Naive thymus-derived CD4-positive, alpha-beta T cell (primary cell): ENCODE measurements at regions not wholly inside any gene's neighbourhood (a gene's known extent, or its start where the extent isn't known, plus 50 kb on each side); places are given as distances from the start of the nearest gene placed in this dataset.

Source experiments
- ATAC-seq: fragments of 150-1000 bp; cut with Tn5 transposase; 2 replicates; pipeline ENCODE4 v1.10.0; 2021; ENCODE audit warnings: mild to moderate bottlenecking, moderate library complexity
- CTCF ChIA-PET: fragments of 350-600 bp; sonication (Branson Sonifier 250); formaldehyde crosslinking; loops from one replicate; lab custom pipeline; 2021; ENCODE audit warnings: antibody characterized with exemption; lab: Charles Lee
- POLR2A ChIA-PET: fragments of 350-600 bp; sonication (Branson Sonifier 250); formaldehyde crosslinking; loops from one replicate; lab custom pipeline; 2021; ENCODE audit warnings: antibody characterized with exemption, inconsistent platforms; lab: Charles Lee
- DNase-seq, 9 donors: peaks; one replicate each; pipeline versions ENCODE4 v3.0.0 to v3.0.0-alpha.2; 2020 to 2022; ENCODE audit warnings: mixed read lengths in 1 of 9
- H3K27ac ChIP-seq: one replicate; pipeline ENCODE4 v1.7.0; 2013; ENCODE audit warnings: mild to moderate bottlenecking, low read depth, low read length, moderate library complexity
- H3K27me3 ChIP-seq, 2 donors: one replicate each; pipeline ENCODE4 v1.7.0; 2013; ENCODE audit warnings: low read length in 2 of 2, mild to moderate bottlenecking in 2 of 2, moderate library complexity in 2 of 2; ENCODE audit not compliant: control insufficient read depth in 2 of 2, insufficient read depth in 2 of 2
- H3K36me3 ChIP-seq, 3 experiments: 1 replicate in 2 of 3; 2 replicates in 1 of 3; pipeline ENCODE4 v1.7.0; 2013; ENCODE audit warnings: low read length in 3 of 3, mild to moderate bottlenecking in 3 of 3, moderate library complexity in 1 of 3; ENCODE audit not compliant: insufficient read depth in 3 of 3, control insufficient read depth in 2 of 3
- H3K4me1 ChIP-seq, 2 donors: one replicate each; pipeline ENCODE4 v1.7.0; 2013; ENCODE audit warnings: low read length in 2 of 2, mild to moderate bottlenecking in 2 of 2, moderate library complexity in 1 of 2; ENCODE audit not compliant: control insufficient read depth in 2 of 2, insufficient read depth in 2 of 2
- H3K4me3 ChIP-seq: 2 replicates; pipeline ENCODE4 v1.7.0; 2013; ENCODE audit warnings: mild to moderate bottlenecking, low read length
- H3K9me3 ChIP-seq, 3 experiments: 1 replicate in 2 of 3; 2 replicates in 1 of 3; pipeline ENCODE4 v1.7.0; 2013; ENCODE audit warnings: low read length in 3 of 3; ENCODE audit not compliant: control insufficient read depth in 2 of 3
- H3K27ac Mint-ChIP-seq, 9 donors: one replicate each; pipeline ENCODE4 v1.8.0; 2020 to 2022; ENCODE audit warnings: mixed read lengths in 9 of 9, mild to moderate bottlenecking in 8 of 9, moderate library complexity in 5 of 9, inconsistent platforms in 2 of 9
- H3K27me3 Mint-ChIP-seq, 5 donors: one replicate each; pipeline ENCODE4 v1.8.0; 2021 to 2022; ENCODE audit warnings: mixed read lengths in 5 of 5, mild to moderate bottlenecking in 1 of 5
- H3K36me3 Mint-ChIP-seq, 5 donors: one replicate each; pipeline ENCODE4 v1.8.0; 2020 to 2022; ENCODE audit warnings: mixed read lengths in 5 of 5, mild to moderate bottlenecking in 3 of 5, inconsistent platforms in 1 of 5
- H3K4me1 Mint-ChIP-seq, 7 donors: one replicate each; pipeline ENCODE4 v1.8.0; 2020 to 2022; ENCODE audit warnings: mixed read lengths in 7 of 7, mild to moderate bottlenecking in 3 of 7, inconsistent platforms in 1 of 7
- H3K4me3 Mint-ChIP-seq, 10 donors: one replicate each; pipeline ENCODE4 v1.8.0; 2020 to 2022; ENCODE audit warnings: mild to moderate bottlenecking in 10 of 10, mixed read lengths in 10 of 10, moderate library complexity in 6 of 10, inconsistent platforms in 2 of 10
- H3K9me3 Mint-ChIP-seq, 11 donors: one replicate each; pipeline ENCODE4 v1.8.0; 2020 to 2022; ENCODE audit warnings: mixed read lengths in 11 of 11, mild to moderate bottlenecking in 4 of 11, inconsistent platforms in 1 of 11, moderate library complexity in 1 of 11
- intact Hi-C, 2 donors: fragments of 100-400 bp; cut with micrococcal nuclease; formaldehyde crosslinking; loops; one replicate each; pipeline ENCODE4 v1.15.1; 2023

- no peak overlapping the region for H3K4me3 Mint-ChIP-seq
- peaks cover 0 to 7% (median 0%) of the 10 kb centered on the region in 11 donors for H3K9me3 Mint-ChIP-seq
- DNase-seq (no peak), ATAC-seq (no peak)
- H3K36me3 ChIP-seq: no peaks in the 10 kb centered on the region
- no peaks in the 10 kb centered on the region for H3K36me3 Mint-ChIP-seq
- no peaks in the 10 kb centered on the region for H3K4me1 Mint-ChIP-seq
- H3K27me3 ChIP-seq: no peaks in the 10 kb centered on the region
- ChIA-PET POLR2A (no interaction called here), CTCF (no interaction called here)
- H3K27ac Mint-ChIP-seq: no peak overlapping the region
- H3K9me3 ChIP-seq: no peaks in the 10 kb centered on the region
- intact Hi-C loops: no loop called here
- peaks cover 0 to 19% (median 15%) of the 10 kb centered on the region in 5 donors for H3K27me3 Mint-ChIP-seq
- H3K27ac ChIP-seq: no peak overlapping the region
- no peaks in the 10 kb centered on the region for H3K4me1 ChIP-seq
- no peak overlapping the region for H3K4me3 ChIP-seq
Observed at GRCh38 chr12:58248599-58248998, 307.2 kb downstream of the ATP23 start.

DNA sequence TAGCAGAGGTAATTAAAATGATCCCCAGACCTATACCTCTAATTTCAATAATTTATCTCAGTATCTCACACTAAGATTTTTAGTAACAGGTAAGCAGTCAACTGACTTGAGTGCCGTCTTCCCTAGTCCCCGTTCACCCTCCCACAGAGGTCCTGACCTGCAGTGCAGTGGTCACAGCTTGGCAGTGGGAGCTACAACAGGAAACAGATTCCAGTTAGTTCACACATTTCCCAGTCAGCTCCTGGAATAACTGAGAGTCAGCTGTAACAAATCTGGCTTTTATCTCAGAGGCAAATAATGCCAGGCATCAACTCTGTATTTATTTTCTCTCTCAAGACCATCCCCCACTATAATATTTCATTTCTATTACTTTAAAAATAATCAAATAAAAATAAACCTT is 308.2 kb downstream of the ATP23 start:
- H3K4me3 Mint-ChIP-seq: no peak overlapping the region
- H3K4me1 ChIP-seq: no peaks in the 10 kb centered on the region
- ATAC-seq: no peak

DNA sequence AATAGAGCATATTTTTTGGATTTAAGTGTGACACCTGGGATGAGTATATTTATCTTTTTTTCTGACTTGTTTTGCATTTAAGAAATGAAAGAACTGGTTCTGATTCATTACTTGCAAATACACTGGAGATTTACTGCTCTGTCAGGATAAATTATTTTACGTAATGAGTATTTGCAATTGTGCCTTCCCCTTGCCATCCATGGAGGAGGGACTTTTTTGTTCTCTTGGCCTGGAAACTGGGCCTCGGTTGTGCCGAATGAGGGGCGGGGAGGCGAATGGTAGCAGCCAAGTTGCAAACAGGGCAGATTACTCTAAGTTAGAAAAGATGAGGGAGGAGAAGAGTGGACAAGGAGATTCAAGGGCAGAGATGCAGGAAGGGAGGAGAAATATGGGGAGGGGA is 308.7 kb downstream of the ATP23 start:
- Mint-ChIP-seq H3K9me3 (peaks cover 0 to 7% (median 0%) of the 10 kb centered on the region in 11 donors), H3K36me3 (no peaks in the 10 kb centered on the region), H3K27ac (no peak overlapping the region), H3K4me1 (no peaks in the 10 kb centered on the region), H3K27me3 (peaks cover 0 to 19% (median 15%) of the 10 kb centered on the region in 5 donors), H3K4me3 (no peak overlapping the region)
- DNase-seq (no peak), ATAC-seq (no peak)
- ChIA-PET POLR2A (interaction anchor here (0.7 kb wide), 1 partner anchor 31 kb away, joined by 3 read pairs; no protein-coding TSS in a partner anchor), CTCF (no interaction called here)
- no peaks in the 10 kb centered on the region for H3K4me1 ChIP-seq
- no peaks in the 10 kb centered on the region for H3K36me3 ChIP-seq
- H3K27ac ChIP-seq: no peak overlapping the region
- no peak overlapping the region for H3K4me3 ChIP-seq
- no peaks in the 10 kb centered on the region for H3K27me3 ChIP-seq
- intact Hi-C loops: no loop called here
- no peaks in the 10 kb centered on the region for H3K9me3 ChIP-seq

More for the DNA sequence above, 308.2 kb downstream of the ATP23 start:
- no peaks in the 10 kb centered on the region for H3K27me3 ChIP-seq
- H3K27me3 Mint-ChIP-seq: peaks cover 0 to 19% (median 15%) of the 10 kb centered on the region in 5 donors
- DNase-seq: no peak
- no peaks in the 10 kb centered on the region for H3K9me3 ChIP-seq
- no peak overlapping the region for H3K4me3 ChIP-seq
- no peaks in the 10 kb centered on the region for H3K36me3 Mint-ChIP-seq
- POLR2A ChIA-PET: no interaction called here
- no peak overlapping the region for H3K27ac ChIP-seq
- intact Hi-C loops: no loop called here
- H3K27ac Mint-ChIP-seq: no peak overlapping the region
- H3K4me1 Mint-ChIP-seq: no peaks in the 10 kb centered on the region
- H3K9me3 Mint-ChIP-seq: peaks cover 0 to 7% (median 0%) of the 10 kb centered on the region in 11 donors
- H3K36me3 ChIP-seq: no peaks in the 10 kb centered on the region
- CTCF ChIA-PET: no interaction called here

DNA sequence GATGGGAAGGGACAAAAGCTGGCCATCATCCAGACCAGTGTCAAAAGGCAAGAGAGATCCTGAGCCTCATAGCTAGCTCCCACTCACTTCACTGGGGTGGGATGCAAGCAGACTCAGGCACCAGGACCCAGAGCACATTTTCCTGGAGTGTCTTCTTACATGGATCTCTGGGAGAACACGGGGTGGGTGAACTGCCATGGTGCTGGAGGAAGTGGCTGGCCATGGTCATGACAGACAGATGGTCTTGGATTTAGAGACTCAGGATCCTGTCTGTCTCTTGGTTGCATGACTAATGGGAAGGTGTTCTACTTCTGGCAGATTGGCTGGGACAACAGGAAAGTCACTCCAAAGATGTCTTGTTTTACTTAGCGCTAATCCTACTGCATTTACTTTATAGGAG is 311.5 kb downstream of the ATP23 start:
- Histone ChIP-seq H3K27me3 (no peaks in the 10 kb centered on the region), H3K27ac (no peak overlapping the region), H3K9me3 (no peaks in the 10 kb centered on the region), H3K4me3 (no peak overlapping the region), H3K4me1 (no peaks in the 10 kb centered on the region), H3K36me3 (no peaks in the 10 kb centered on the region)
- no peak for ATAC-seq
- H3K27ac Mint-ChIP-seq: no peak overlapping the region
- H3K4me1 Mint-ChIP-seq: no peaks in the 10 kb centered on the region
- DNase-seq: no peak
- intact Hi-C loops: no loop called here
- peaks cover 0 to 25% (median 15%) of the 10 kb centered on the region in 5 donors for H3K27me3 Mint-ChIP-seq
- H3K4me3 Mint-ChIP-seq: no peak overlapping the region
- CTCF ChIA-PET: no interaction called here
- POLR2A ChIA-PET: no interaction called here
- peaks cover 0 to 4% (median 0%) of the 10 kb centered on the region in 11 donors for H3K9me3 Mint-ChIP-seq
- no peaks in the 10 kb centered on the region for H3K36me3 Mint-ChIP-seq

DNA sequence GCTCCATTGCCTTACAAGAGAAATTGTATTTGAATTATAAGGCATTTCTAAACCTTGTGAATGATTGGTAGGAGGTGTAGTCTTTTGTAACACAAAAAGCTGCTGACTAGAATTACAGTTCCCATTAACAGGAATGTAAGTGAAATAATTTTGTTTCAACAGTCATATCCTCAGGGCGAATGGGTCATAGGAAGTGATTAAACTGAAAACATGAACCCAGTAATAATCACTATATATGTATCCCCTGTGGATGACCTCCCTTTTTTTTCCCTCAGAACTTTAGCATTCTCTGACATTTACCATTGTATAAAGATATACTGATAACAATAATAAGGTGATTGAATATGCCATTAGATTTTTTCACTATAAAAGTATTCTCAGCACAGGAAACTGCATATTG is 312.3 kb downstream of the ATP23 start:
- Mint-ChIP-seq H3K9me3 (peaks cover 0 to 4% (median 0%) of the 10 kb centered on the region in 11 donors), H3K27ac (no peak overlapping the region), H3K4me1 (no peaks in the 10 kb centered on the region), H3K4me3 (no peak overlapping the region), H3K27me3 (peaks cover 0 to 27% (median 16%) of the 10 kb centered on the region in 5 donors), H3K36me3 (no peaks in the 10 kb centered on the region)
- ChIA-PET POLR2A (no interaction called here), CTCF (no interaction called here)
- ATAC-seq (no peak), DNase-seq (no peak)
- Histone ChIP-seq H3K36me3 (no peaks in the 10 kb centered on the region), H3K4me1 (no peaks in the 10 kb centered on the region), H3K27me3 (no peaks in the 10 kb centered on the region), H3K4me3 (no peak overlapping the region), H3K27ac (no peak overlapping the region), H3K9me3 (no peaks in the 10 kb centered on the region)
- intact Hi-C loops: no loop called here

GRCh38 chr12:58254463-58255100 is 313.2 kb downstream of the ATP23 start:
- intact Hi-C loops: no loop called here
- Mint-ChIP-seq H3K4me1 (no peaks in the 10 kb centered on the region), H3K27me3 (peaks cover 0 to 27% (median 15%) of the 10 kb centered on the region in 5 donors), H3K36me3 (no peaks in the 10 kb centered on the region), H3K27ac (no peak overlapping the region), H3K9me3 (peaks cover 0 to 4% (median 0%) of the 10 kb centered on the region in 11 donors), H3K4me3 (no peak overlapping the region)
- ChIA-PET POLR2A (no interaction called here), CTCF (no interaction called here)
- no peaks in the 10 kb centered on the region for H3K9me3 ChIP-seq
- no peak overlapping the region for H3K4me3 ChIP-seq
- H3K27ac ChIP-seq: no peak overlapping the region
- H3K4me1 ChIP-seq: no peaks in the 10 kb centered on the region
- no peaks in the 10 kb centered on the region for H3K36me3 ChIP-seq
- DNase-seq: no peak
- ATAC-seq: no peak
- H3K27me3 ChIP-seq: no peaks in the 10 kb centered on the region

GRCh38 chr12:58262796-58263195 is 321.4 kb downstream of the ATP23 start:
- Mint-ChIP-seq H3K36me3 (peaks cover 0 to 4% (median 0%) of the 10 kb centered on the region in 5 donors), H3K4me3 (no peak overlapping the region), H3K27me3 (peaks cover 0 to 21% (median 4%) of the 10 kb centered on the region in 5 donors), H3K9me3 (peaks cover 0 to 8% (median 4%) of the 10 kb centered on the region in 11 donors), H3K27ac (no peak overlapping the region), H3K4me1 (no peaks in the 10 kb centered on the region)
- no peaks in the 10 kb centered on the region for H3K9me3 ChIP-seq
- intact Hi-C loops: no loop called here
- H3K27me3 ChIP-seq: no peaks in the 10 kb centered on the region
- no peak overlapping the region for H3K27ac ChIP-seq
- POLR2A ChIA-PET: no interaction called here
- H3K4me1 ChIP-seq: no peaks in the 10 kb centered on the region
- DNase-seq (no peak), ATAC-seq (no peak)
- CTCF ChIA-PET: interaction anchor here (0.5 kb wide), 1 partner anchor 41 kb away, joined by 4 read pairs; no protein-coding TSS in a partner anchor
- H3K36me3 ChIP-seq: no peaks in the 10 kb centered on the region
- H3K4me3 ChIP-seq: no peak overlapping the region
